HL-60 (cell line): ENCODE measurements at regions not wholly inside any gene's neighbourhood (a gene's known extent, or its start where the extent isn't known, plus 50 kb on each side); places are given as distances from the start of the nearest gene placed in this dataset.
"Not testable (repeated sequence)": the region's sequence is repeated elsewhere in the genome, so short reads cannot be mapped to it uniquely, and the experiment has no call there.

ENCODE experiments used
- DNase-seq, 2 experiments: peaks; one replicate each; pipeline ENCODE4 v3.0.0-alpha.2; 2010 to 2020; ENCODE audit warnings: low read depth in 1 of 2, low spot score in 1 of 2
- H3K27ac ChIP-seq: fragments of 250-450 bp; sonication (Bioruptor Pico); replicated peaks from 2 replicates; pipeline ENCODE4 v1.5.1; 2020; ENCODE audit warnings: mild to moderate bottlenecking, moderate library complexity
- H3K27me3 ChIP-seq: fragments of 250-450 bp; sonication (Bioruptor Pico); 2 replicates; pipeline ENCODE4 v1.5.1; 2021; ENCODE audit warnings: mild to moderate bottlenecking, moderate library complexity; ENCODE audit not compliant: insufficient read depth, poor library complexity, severe bottlenecking
- H3K4me3 ChIP-seq: replicated peaks from 2 replicates; pipeline ENCODE4 v1.5.1; 2011; ENCODE audit warnings: mild to moderate bottlenecking, control low read depth, low read length; ENCODE audit not compliant: insufficient read depth
- GABPA ChIP-seq: IDR thresholded peaks from 2 replicates; pipeline ENCODE4 v1.6.1; 2012; ENCODE audit warnings: low read depth
- POLR2AphosphoS5 ChIP-seq: IDR thresholded peaks from 2 replicates; pipeline ENCODE4 v1.6.1; 2012; ENCODE audit warnings: low read depth
- SPI1 ChIP-seq: IDR thresholded peaks from 2 replicates; pipeline ENCODE4 v1.6.1; 2012; ENCODE audit warnings: low read depth, mild to moderate bottlenecking, borderline replicate concordance
- TF ChIP-seq, protein P1 (sequence below): IDR thresholded peaks from one replicate; pipeline ENCODE4 v1.5.1; 2011; ENCODE audit warnings: low read length, control low read depth, inconsistent platforms; ENCODE audit not compliant: insufficient read depth
- TF ChIP-seq, protein P2 (sequence below): IDR thresholded peaks from 2 replicates; pipeline ENCODE4 v1.6.1; 2012; ENCODE audit warnings: low read depth; ENCODE audit not compliant: insufficient replicate concordance

DNA sequence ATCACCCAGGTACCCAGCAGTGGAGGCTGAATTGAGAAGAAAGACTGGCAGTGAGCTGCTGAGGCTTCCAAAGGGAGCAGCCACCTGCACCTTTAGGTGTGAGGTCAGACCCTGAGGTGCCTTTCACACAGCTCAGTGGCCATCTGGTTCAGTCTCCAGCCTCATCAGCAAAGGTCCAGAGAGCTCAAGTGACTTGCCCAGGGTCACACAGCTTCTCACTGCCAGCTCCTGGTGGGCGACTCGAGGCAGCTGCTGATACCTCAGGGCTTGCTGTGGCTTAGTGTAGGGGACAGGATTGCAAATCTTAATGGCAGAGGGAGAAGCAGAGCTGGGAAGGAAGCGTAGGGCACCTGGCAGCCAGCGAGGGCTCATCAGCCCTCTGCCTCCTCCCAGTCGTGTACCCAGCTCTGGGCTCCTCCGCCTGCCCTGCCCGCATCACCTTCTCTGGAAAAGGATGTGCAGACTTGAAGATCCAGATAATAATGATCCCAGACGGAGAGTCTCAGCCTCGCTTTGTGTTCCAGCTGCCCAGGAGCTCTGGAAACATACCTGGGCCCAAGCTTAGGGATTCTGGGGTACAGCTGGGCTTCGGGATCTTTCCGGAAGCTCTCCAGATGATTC is 165.3 kb upstream of the GSE1 start:
- Histone ChIP-seq H3K4me3 (no peak overlapping the region), H3K27ac (no peak overlapping the region), H3K27me3 (no peaks in the 10 kb centered on the region)
- TF ChIP-seq POLR2AphosphoS5 (no peak), SPI1 (no peak), GABPA (no peak)
- TF ChIP-seq, protein P1, sequence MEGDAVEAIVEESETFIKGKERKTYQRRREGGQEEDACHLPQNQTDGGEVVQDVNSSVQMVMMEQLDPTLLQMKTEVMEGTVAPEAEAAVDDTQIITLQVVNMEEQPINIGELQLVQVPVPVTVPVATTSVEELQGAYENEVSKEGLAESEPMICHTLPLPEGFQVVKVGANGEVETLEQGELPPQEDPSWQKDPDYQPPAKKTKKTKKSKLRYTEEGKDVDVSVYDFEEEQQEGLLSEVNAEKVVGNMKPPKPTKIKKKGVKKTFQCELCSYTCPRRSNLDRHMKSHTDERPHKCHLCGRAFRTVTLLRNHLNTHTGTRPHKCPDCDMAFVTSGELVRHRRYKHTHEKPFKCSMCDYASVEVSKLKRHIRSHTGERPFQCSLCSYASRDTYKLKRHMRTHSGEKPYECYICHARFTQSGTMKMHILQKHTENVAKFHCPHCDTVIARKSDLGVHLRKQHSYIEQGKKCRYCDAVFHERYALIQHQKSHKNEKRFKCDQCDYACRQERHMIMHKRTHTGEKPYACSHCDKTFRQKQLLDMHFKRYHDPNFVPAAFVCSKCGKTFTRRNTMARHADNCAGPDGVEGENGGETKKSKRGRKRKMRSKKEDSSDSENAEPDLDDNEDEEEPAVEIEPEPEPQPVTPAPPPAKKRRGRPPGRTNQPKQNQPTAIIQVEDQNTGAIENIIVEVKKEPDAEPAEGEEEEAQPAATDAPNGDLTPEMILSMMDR: no peak
- TF ChIP-seq, protein P2, sequence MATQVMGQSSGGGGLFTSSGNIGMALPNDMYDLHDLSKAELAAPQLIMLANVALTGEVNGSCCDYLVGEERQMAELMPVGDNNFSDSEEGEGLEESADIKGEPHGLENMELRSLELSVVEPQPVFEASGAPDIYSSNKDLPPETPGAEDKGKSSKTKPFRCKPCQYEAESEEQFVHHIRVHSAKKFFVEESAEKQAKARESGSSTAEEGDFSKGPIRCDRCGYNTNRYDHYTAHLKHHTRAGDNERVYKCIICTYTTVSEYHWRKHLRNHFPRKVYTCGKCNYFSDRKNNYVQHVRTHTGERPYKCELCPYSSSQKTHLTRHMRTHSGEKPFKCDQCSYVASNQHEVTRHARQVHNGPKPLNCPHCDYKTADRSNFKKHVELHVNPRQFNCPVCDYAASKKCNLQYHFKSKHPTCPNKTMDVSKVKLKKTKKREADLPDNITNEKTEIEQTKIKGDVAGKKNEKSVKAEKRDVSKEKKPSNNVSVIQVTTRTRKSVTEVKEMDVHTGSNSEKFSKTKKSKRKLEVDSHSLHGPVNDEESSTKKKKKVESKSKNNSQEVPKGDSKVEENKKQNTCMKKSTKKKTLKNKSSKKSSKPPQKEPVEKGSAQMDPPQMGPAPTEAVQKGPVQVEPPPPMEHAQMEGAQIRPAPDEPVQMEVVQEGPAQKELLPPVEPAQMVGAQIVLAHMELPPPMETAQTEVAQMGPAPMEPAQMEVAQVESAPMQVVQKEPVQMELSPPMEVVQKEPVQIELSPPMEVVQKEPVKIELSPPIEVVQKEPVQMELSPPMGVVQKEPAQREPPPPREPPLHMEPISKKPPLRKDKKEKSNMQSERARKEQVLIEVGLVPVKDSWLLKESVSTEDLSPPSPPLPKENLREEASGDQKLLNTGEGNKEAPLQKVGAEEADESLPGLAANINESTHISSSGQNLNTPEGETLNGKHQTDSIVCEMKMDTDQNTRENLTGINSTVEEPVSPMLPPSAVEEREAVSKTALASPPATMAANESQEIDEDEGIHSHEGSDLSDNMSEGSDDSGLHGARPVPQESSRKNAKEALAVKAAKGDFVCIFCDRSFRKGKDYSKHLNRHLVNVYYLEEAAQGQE: no peak
- DNase-seq: no peak

DNA sequence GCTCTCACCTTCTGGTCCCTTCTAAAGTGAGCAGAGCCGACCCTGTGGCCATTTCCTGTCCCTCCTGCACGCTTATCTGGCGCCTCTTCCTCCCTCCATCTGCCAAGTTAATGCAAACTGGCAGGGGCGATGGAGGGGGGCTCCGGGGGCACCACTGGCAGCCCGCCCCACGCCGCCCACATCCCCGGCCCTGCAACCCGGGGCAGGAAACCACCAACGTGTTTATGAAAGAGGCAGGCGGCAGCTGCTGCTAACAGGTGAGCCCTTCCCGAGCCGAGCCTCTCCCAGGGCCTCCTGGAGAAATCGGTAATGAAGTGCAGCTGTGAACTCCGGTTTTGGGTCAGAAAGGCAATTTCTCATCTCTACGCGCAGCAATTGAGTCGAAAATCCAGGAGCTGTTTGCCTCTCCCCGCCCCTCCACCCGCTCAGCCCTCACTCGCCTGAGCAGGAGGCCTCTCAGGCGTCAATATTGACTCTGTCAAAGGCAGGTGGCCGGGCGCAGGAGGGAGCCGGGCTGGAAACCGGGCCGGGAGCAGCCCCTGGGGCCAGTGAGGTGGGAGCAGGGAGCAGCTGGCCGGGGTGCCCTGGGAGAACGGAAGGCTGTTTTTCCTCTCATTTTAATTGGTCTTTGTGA is 164.4 kb upstream of the GSE1 start:
- peak in 1 of 2 experiments; percentile 23 for DNase-seq
- H3K27ac ChIP-seq: no peak overlapping the region
- TF ChIP-seq, protein P2: no peak
- TF ChIP-seq POLR2AphosphoS5: peak; percentile 65
- no peaks in the 10 kb centered on the region for H3K27me3 ChIP-seq
- H3K4me3 ChIP-seq: no peak overlapping the region

DNA sequence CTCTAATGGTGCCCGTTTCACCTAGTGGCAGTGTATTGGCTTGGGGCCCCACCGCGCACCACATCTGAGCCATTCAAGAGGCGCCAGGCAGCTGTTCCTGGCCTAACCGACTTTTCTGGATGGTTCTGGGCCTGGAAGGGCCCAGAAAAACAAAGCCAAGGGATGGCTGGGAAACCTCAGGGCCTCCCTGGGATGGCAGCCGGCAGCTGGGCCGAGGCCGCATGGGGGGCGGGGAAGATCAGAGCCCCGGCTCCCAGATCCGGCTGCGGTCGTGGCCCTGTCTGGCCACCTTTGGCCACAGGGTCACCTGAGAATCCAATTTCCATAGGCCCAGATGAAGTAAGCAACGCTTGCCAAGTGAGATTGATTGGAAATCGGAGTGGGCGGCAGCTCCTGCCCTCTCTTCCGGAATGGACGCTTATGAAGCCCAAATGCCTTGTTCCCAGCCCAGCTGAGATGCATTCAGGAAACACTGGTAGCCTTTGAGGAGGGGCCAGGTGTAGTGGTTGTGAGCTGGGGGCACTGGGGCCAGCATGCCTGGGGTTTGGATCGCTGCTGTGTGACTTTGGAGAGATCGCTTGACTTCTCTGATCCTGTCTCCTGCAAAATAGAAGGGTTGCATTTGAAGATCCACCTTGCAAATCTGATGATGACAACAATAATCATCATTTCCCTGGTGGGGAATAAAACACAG is 163.8 kb upstream of the GSE1 start:
- TF ChIP-seq, protein P2: no peak
- Histone ChIP-seq H3K27me3 (no peaks in the 10 kb centered on the region), H3K4me3 (no peak overlapping the region), H3K27ac (no peak overlapping the region)
- DNase-seq: no peak

DNA sequence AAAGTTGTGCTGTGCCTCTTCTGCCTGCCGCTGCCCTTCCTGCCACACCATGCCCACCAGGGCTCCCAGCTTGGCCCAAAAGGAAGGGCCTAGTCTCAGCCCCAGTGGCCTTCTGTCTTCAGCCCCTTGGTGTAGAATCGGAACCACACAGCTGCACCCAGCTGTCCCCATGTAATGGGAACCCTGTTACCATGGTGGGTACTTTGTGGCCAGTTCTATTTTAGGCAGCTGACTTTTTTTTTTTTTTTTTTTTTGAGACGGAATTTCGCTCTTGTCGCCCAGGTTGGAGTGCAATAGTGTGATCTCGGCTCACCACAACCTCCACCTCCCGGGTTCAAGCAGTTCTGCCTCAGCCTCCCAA is 163.3 kb upstream of the GSE1 start:
- no peak overlapping the region for H3K27ac ChIP-seq
- no peaks in the 10 kb centered on the region for H3K27me3 ChIP-seq
- H3K4me3 ChIP-seq: no peak overlapping the region
- DNase-seq: no peak
- no peak for TF ChIP-seq SPI1
- TF ChIP-seq, protein P2: no peak
- TF ChIP-seq POLR2AphosphoS5: no peak
- TF ChIP-seq, protein P1: no peak
- TF ChIP-seq GABPA: no peak

DNA sequence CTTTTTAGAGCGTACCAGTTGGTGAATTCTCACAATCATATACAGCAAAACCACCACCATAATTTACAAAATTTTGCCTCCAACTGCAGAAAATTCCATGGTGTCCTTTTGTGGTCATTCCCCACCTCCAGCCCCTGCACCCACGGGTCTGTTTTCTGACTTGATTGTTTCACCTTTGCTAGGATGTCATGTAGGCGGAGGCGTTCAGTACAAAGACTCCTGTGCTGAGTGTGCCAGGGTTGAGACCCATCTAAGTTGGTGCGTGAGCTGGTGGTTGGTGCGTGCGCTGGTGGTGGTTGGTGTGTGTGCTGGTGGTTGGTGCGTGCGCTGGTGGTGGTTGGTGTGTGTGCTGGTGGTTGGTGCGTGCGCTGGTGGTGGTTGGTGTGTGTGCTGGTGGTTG is 162.0 kb upstream of the GSE1 start:
- not testable (repeated sequence) for DNase-seq, H3K27me3 ChIP-seq, H3K4me3 ChIP-seq, H3K27ac ChIP-seq
